ENCODE measurements at regions not wholly inside any gene's neighbourhood (a gene's known extent, or its start where the extent isn't known, plus 50 kb on each side); places are given as distances from the start of the nearest gene placed in this dataset.

DNA sequence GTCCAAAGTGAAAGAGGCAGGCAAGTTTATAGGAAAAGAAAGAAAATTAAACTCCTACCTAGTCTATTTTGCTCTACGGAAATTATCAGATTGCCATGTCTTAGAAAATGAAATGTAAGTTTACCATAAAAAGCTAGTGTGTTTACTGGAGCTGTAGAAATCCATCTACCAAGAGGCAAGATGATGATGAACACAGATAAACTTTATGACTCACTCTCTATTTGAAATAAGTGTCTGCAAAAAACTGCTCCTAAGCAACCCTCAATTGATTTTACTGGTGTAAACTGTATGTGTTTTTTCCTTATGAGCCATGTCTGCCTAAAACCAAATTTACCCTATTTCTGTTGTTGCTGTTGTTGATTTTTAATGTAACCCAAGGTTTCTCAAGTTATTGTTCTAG lies 73.8 kb upstream of the TMEM106B start:
- DNase-seq: no peak

DNA sequence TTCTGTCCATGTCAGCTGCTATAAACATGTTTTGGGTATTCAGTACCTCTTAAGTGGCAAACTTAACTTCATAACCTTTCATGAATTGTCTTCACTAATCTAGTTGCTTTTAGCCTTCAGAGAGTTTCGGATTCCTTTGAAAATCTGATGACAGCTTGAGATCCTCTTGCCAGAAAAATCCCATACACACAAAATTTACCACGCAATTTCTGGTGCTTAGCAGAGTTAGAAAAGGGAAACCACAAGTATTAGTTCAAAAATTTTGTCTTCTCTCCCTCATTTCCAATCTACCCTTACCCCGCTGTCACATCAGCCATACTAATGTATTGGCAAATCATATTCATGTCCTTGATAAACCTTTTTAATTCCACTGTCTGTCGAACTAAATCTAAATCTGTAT lies 72.7 kb upstream of the TMEM106B start:
- no peak for DNase-seq

GRCh38 chr7:12139416-12139815 lies 71.7 kb upstream of the TMEM106B start:
- DNase-seq: no peak

GRCh38 chr7:12146813-12147212 lies 64.3 kb upstream of the TMEM106B start:
- DNase-seq: no peak

GRCh38 chr7:12152196-12152918 lies 58.7 kb upstream of the TMEM106B start:
- no peak for DNase-seq

GRCh38 chr7:12154119-12154518 lies 57.0 kb upstream of the TMEM106B start:
- DNase-seq: no peak

- DNase-seq: no peak
Observed at GRCh38 chr7:12157517-12157916, 53.6 kb upstream of the TMEM106B start.

DNA sequence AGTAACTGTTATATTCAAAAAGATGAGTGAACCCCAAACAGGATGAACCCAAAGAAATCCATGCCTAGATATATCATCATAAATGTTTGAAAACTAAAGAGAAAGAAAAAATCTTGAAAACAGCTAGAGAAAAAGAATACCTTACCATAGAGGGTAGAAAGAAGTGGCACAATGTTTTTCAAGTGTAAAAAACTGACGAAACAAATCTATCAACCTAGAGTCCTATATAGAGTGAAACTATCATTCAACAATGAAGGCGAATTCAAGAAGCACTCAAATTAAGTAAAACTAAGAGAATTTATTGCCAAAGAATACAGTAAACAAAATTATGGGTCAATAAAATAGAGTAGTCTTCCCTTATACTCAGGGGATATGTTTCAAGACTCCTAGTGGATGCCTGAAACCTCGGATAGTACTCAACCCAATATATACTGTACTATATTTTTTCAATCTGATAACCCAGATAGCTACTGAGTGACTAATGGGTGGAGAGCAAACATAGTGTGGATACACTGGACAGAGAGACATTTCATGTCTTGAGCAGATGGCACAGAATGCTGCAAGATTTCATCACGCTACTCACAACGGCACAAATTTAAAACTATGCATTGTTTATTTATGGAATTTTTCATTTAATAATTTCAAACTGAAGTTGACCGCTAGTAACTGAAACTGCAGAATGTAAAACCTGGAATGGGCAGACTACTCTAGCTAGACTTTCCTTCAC lies 52.6 kb upstream of the TMEM106B start:
- DNase-seq: no peak

GRCh38 chr7:12161146-12161545 lies 49.9 kb upstream of the TMEM106B start:
- no peak for DNase-seq
